ENCODE measurements at regions not wholly inside any gene's neighbourhood (a gene's known extent, or its start where the extent isn't known, plus 50 kb on each side); places are given as distances from the start of the nearest gene placed in this dataset.

- no peaks in the 10 kb centered on the region for H3K9me3 Mint-ChIP-seq
- H3K36me3 Mint-ChIP-seq (ENCODE audit: low read depth): no peaks in the 10 kb centered on the region
- H3K4me3 Mint-ChIP-seq: no peak overlapping the region
- no peak for DNase-seq (ENCODE audit: low spot score)
- intact Hi-C loops (cut with micrococcal nuclease): no loop called here
- no peak overlapping the region for H3K27ac Mint-ChIP-seq
- no peaks in the 10 kb centered on the region for H3K4me1 Mint-ChIP-seq (ENCODE audit: low read depth)
- peaks cover 7% of the 10 kb centered on the region for H3K27me3 Mint-ChIP-seq (ENCODE audit: insufficient read depth)
Observed at GRCh38 chr22:27416511-27417420, 384.8 kb downstream of the MN1 start.

DNA sequence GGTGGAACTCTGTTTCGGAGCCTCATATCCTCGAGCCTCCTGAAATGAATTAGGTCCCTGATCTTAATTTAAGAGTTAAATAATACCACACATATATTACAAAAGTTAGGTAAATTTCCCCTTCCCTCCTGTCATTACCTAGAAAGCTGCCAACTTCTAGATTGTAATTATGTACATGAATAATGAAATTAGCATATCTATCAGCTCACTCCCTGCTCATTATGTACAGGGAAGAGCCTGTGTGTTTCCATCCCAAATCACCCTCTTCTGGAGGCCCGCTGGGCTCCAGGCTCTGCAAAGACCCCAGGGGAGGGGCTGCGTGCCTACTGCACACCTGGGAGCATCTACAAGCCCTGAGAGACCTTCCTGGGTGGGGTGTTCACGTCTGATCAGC is 384.1 kb downstream of the MN1 start:
- H3K27me3 Mint-ChIP-seq (ENCODE audit: insufficient read depth): peaks cover 7% of the 10 kb centered on the region
- H3K36me3 Mint-ChIP-seq (ENCODE audit: low read depth): no peaks in the 10 kb centered on the region
- no peaks in the 10 kb centered on the region for H3K4me1 Mint-ChIP-seq (ENCODE audit: low read depth)
- H3K4me3 Mint-ChIP-seq: no peak overlapping the region
- no peak overlapping the region for H3K27ac Mint-ChIP-seq
- intact Hi-C loops (cut with micrococcal nuclease): no loop called here
- no peaks in the 10 kb centered on the region for H3K9me3 Mint-ChIP-seq
- DNase-seq (ENCODE audit: low spot score): no peak

DNA sequence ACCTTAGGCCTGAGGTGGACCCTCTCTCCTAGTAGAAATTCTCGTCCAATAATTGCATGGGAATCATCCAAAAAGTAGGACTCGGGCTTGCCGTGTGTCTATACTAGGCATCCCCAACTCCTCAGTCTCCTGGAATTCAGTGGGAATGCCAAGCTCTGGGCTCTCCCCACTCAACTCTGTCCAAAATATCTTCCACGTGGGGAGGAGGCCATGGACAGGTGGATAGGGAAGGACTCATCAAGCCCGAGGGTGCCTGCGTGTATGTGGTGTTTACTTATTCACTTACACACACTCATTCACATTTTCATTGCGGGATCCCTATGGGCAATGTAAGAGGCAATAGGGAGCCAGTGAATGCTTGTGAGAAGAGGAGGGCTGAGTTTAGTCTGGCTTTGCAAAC is 383.3 kb downstream of the MN1 start:
- no peak overlapping the region for H3K27ac Mint-ChIP-seq
- H3K27me3 Mint-ChIP-seq (ENCODE audit: insufficient read depth): peaks cover 7% of the 10 kb centered on the region
- no peaks in the 10 kb centered on the region for H3K4me1 Mint-ChIP-seq (ENCODE audit: low read depth)
- intact Hi-C loops (cut with micrococcal nuclease): no loop called here
- no peak for DNase-seq (ENCODE audit: low spot score)
- H3K9me3 Mint-ChIP-seq: no peaks in the 10 kb centered on the region
- H3K4me3 Mint-ChIP-seq: no peak overlapping the region
- no peaks in the 10 kb centered on the region for H3K36me3 Mint-ChIP-seq (ENCODE audit: low read depth)

DNA sequence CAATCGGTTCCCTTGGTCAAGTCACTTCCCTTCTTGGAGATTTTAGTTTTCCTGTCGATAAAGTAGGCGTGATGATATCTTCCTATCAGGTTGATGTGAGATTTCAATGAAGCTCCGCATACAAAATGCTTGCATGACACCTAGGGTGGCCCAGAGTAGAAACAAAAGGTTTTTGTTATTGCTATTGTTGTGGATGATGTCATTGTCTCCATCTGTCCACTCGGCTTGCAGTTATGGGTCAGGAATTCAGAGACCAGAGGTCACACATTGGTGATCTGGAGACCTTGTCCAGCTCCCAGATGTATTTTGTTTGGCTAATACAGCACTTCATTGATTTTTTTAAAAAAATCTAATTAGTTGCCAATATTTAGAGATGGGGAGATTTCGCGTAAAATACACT is 382.1 kb downstream of the MN1 start:
- H3K36me3 Mint-ChIP-seq (ENCODE audit: low read depth): no peaks in the 10 kb centered on the region
- H3K9me3 Mint-ChIP-seq: no peaks in the 10 kb centered on the region
- no peak for DNase-seq (ENCODE audit: low spot score)
- no peak overlapping the region for H3K27ac Mint-ChIP-seq
- H3K4me1 Mint-ChIP-seq (ENCODE audit: low read depth): no peaks in the 10 kb centered on the region
- no peak overlapping the region for H3K4me3 Mint-ChIP-seq
- peaks cover 7% of the 10 kb centered on the region for H3K27me3 Mint-ChIP-seq (ENCODE audit: insufficient read depth)
- intact Hi-C loops (cut with micrococcal nuclease): no loop called here

DNA sequence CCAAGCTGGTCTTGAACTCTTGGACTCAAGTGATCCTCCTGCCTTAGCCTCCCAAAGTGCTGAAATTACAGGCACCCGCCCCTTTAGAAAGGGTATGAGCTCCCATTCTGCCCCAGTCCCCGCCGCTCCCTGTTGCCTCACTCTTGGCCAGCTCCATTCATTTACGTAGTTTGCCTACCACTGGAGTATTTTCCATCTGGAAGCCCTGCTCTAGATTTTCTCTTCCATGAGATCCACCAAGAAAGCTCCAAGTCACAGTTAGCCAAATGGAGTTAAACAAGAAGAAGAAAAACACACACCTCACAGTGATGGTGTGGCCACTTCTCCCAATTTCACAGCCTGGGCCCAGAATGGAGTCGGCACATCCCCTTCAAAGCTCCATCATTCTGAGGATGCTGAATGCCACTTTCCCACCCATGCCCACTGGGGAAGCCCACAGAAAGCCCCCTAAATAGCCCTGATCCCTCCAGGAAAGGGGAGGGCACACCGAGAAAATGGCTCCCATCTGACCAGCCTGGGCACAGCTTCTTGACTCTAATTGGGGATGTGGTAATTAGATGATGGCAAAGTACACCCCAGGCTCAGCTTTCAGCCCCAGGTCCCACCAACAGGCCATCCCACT is 381.2 kb downstream of the MN1 start:
- no peak overlapping the region for H3K4me3 Mint-ChIP-seq
- no peaks in the 10 kb centered on the region for H3K9me3 Mint-ChIP-seq
- H3K4me1 Mint-ChIP-seq (ENCODE audit: low read depth): no peaks in the 10 kb centered on the region
- no peaks in the 10 kb centered on the region for H3K36me3 Mint-ChIP-seq (ENCODE audit: low read depth)
- no peak overlapping the region for H3K27ac Mint-ChIP-seq
- no peak for DNase-seq (ENCODE audit: low spot score)
- peaks cover 7% of the 10 kb centered on the region for H3K27me3 Mint-ChIP-seq (ENCODE audit: insufficient read depth)
- intact Hi-C loops (cut with micrococcal nuclease): no loop called here

- H3K4me1 Mint-ChIP-seq (ENCODE audit: low read depth): no peaks in the 10 kb centered on the region
- H3K27ac Mint-ChIP-seq: no peak overlapping the region
- intact Hi-C loops (cut with micrococcal nuclease): no loop called here
- peaks cover 7% of the 10 kb centered on the region for H3K27me3 Mint-ChIP-seq (ENCODE audit: insufficient read depth)
- H3K9me3 Mint-ChIP-seq: no peaks in the 10 kb centered on the region
- no peak for DNase-seq (ENCODE audit: low spot score)
- no peak overlapping the region for H3K4me3 Mint-ChIP-seq
- H3K36me3 Mint-ChIP-seq (ENCODE audit: low read depth): no peaks in the 10 kb centered on the region
Observed at GRCh38 chr22:27420817-27421361, 380.7 kb downstream of the MN1 start.

GRCh38 chr22:27422442-27422841 is 379.1 kb downstream of the MN1 start:
- DNase-seq (ENCODE audit: low spot score): no peak
- H3K36me3 Mint-ChIP-seq (ENCODE audit: low read depth): no peaks in the 10 kb centered on the region
- H3K4me3 Mint-ChIP-seq: no peak overlapping the region
- no peaks in the 10 kb centered on the region for H3K9me3 Mint-ChIP-seq
- peaks cover 7% of the 10 kb centered on the region for H3K27me3 Mint-ChIP-seq (ENCODE audit: insufficient read depth)
- no peaks in the 10 kb centered on the region for H3K4me1 Mint-ChIP-seq (ENCODE audit: low read depth)
- intact Hi-C loops (cut with micrococcal nuclease): no loop called here
- H3K27ac Mint-ChIP-seq: no peak overlapping the region

GRCh38 chr22:27424319-27424718 is 377.2 kb downstream of the MN1 start:
- intact Hi-C loops (cut with micrococcal nuclease): no loop called here
- Mint-ChIP-seq H3K27ac (no peak overlapping the region), H3K27me3 (ENCODE audit: insufficient read depth) (peaks cover 7% of the 10 kb centered on the region), H3K4me1 (ENCODE audit: low read depth) (no peaks in the 10 kb centered on the region), H3K36me3 (ENCODE audit: low read depth) (no peaks in the 10 kb centered on the region), H3K9me3 (peaks cover under 1% of the 10 kb centered on the region), H3K4me3 (no peak overlapping the region)
- no peak for DNase-seq (ENCODE audit: low spot score)

GRCh38 chr22:27429476-27429875 is 372.1 kb downstream of the MN1 start:
- H3K27me3 Mint-ChIP-seq (ENCODE audit: insufficient read depth): no peaks in the 10 kb centered on the region
- intact Hi-C loops (cut with micrococcal nuclease): no loop called here
- H3K4me1 Mint-ChIP-seq (ENCODE audit: low read depth): no peaks in the 10 kb centered on the region
- H3K36me3 Mint-ChIP-seq (ENCODE audit: low read depth): no peaks in the 10 kb centered on the region
- DNase-seq (ENCODE audit: low spot score): no peak
- H3K4me3 Mint-ChIP-seq: no peak overlapping the region
- H3K27ac Mint-ChIP-seq: no peak overlapping the region
- H3K9me3 Mint-ChIP-seq: peaks cover 4% of the 10 kb centered on the region

- intact Hi-C loops (cut with micrococcal nuclease): no loop called here
- no peak for DNase-seq (ENCODE audit: low spot score)
- Mint-ChIP-seq H3K27me3 (ENCODE audit: insufficient read depth) (no peaks in the 10 kb centered on the region), H3K4me1 (ENCODE audit: low read depth) (no peaks in the 10 kb centered on the region), H3K27ac (no peak overlapping the region), H3K4me3 (no peak overlapping the region), H3K36me3 (ENCODE audit: low read depth) (no peaks in the 10 kb centered on the region), H3K9me3 (peaks cover 4% of the 10 kb centered on the region)
Observed at GRCh38 chr22:27431081-27431480, 370.5 kb downstream of the MN1 start.

GRCh38 chr22:27431896-27432295 is 369.7 kb downstream of the MN1 start:
- H3K27me3 Mint-ChIP-seq (ENCODE audit: insufficient read depth): no peaks in the 10 kb centered on the region
- H3K9me3 Mint-ChIP-seq: peaks cover 4% of the 10 kb centered on the region
- no peaks in the 10 kb centered on the region for H3K4me1 Mint-ChIP-seq (ENCODE audit: low read depth)
- no peak overlapping the region for H3K4me3 Mint-ChIP-seq
- intact Hi-C loops (cut with micrococcal nuclease): no loop called here
- H3K36me3 Mint-ChIP-seq (ENCODE audit: low read depth): no peaks in the 10 kb centered on the region
- DNase-seq (ENCODE audit: low spot score): no peak
- no peak overlapping the region for H3K27ac Mint-ChIP-seq

- Mint-ChIP-seq H3K27ac (no peak overlapping the region), H3K27me3 (ENCODE audit: insufficient read depth) (no peaks in the 10 kb centered on the region), H3K4me3 (no peak overlapping the region), H3K4me1 (ENCODE audit: low read depth) (no peaks in the 10 kb centered on the region), H3K9me3 (peaks cover 4% of the 10 kb centered on the region), H3K36me3 (ENCODE audit: low read depth) (no peaks in the 10 kb centered on the region)
- intact Hi-C loops (cut with micrococcal nuclease): no loop called here
- no peak for DNase-seq (ENCODE audit: low spot score)
Observed at GRCh38 chr22:27433099-27433498, 368.5 kb downstream of the MN1 start.

DNA sequence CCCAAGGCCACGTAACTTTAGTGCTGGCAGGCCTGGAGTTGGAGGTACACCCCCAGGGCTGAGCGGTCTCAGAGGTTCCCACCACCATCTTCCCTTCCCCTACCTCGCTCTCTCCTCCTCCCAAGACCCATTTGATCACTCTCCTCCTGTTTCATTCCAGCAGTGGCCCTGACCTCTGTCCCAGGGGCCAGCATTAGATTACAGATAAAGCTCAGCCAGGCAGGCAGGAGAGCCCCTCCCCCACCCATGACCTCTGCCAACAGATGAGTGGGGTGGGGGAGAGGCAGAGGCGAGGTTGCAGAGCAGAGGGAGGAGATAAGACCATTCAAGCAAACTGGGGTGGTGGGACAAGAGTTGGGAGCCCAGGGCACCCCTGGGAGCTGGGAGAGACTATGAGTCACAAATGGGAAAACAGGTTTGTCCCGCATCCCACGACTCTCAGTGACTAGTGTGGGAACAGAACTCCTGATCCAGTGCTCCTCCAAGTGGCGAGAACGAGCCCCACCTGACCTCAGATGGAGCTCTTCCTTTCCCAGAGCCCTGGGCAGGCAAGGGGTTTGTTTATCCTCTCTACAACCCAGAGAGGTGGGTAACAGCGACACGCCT is 367.9 kb downstream of the MN1 start:
- DNase-seq (ENCODE audit: low spot score): no peak
- H3K27ac Mint-ChIP-seq: no peak overlapping the region
- H3K27me3 Mint-ChIP-seq (ENCODE audit: insufficient read depth): no peaks in the 10 kb centered on the region
- intact Hi-C loops (cut with micrococcal nuclease): no loop called here
- H3K4me1 Mint-ChIP-seq (ENCODE audit: low read depth): no peaks in the 10 kb centered on the region
- no peaks in the 10 kb centered on the region for H3K36me3 Mint-ChIP-seq (ENCODE audit: low read depth)
- H3K9me3 Mint-ChIP-seq: peaks cover 4% of the 10 kb centered on the region
- H3K4me3 Mint-ChIP-seq: no peak overlapping the region
